Keratinocyte (primary cell): ENCODE measurements at regions not wholly inside any gene's neighbourhood (a gene's known extent, or its start where the extent isn't known, plus 50 kb on each side); places are given as distances from the start of the nearest gene placed in this dataset.

Experiments used
- DNase-seq: peaks from one replicate; pipeline ENCODE4 v3.0.0-alpha.2; 2011; ENCODE audit warnings: low read depth, missing footprints, low spot score
- FAIRE-seq: peaks from 2 replicates; lab custom pipeline; 2011; peaks lifted over from hg19 to GRCh38; lab: Jason Lieb, UNC
- H2AFZ ChIP-seq: 2 replicates; pipeline ENCODE4 v1.6.0; 2012; ENCODE audit warnings: low read length, control low read depth, inconsistent platforms; ENCODE audit not compliant: control insufficient read depth
- H3K27ac ChIP-seq: 2 replicates; pipeline ENCODE4 v1.5.1; 2011; ENCODE audit warnings: low read length; ENCODE audit not compliant: control insufficient read depth, insufficient read depth
- H3K27me3 ChIP-seq: 3 replicates; pipeline ENCODE4 v1.6.0; 2011; ENCODE audit warnings: low read length; ENCODE audit not compliant: control insufficient read depth, insufficient read depth; ENCODE audit errors: extremely low read depth
- H3K36me3 ChIP-seq, 2 experiments: 2 replicates in 1 of 2; 3 replicates in 1 of 2; pipeline ENCODE4 v1.5.1; 2011; ENCODE audit warnings: low read length in 2 of 2, mild to moderate bottlenecking in 1 of 2; ENCODE audit not compliant: control insufficient read depth in 2 of 2, insufficient read depth in 2 of 2; ENCODE audit errors: extremely low read depth in 1 of 2
- H3K4me1 ChIP-seq: 3 replicates; pipeline ENCODE4 v1.5.1; 2011; ENCODE audit warnings: low read length; ENCODE audit not compliant: control insufficient read depth, insufficient read depth; ENCODE audit errors: extremely low read depth
- H3K4me2 ChIP-seq: 3 replicates; pipeline ENCODE4 v1.6.0; 2011; ENCODE audit warnings: low read depth, low read length; ENCODE audit not compliant: control insufficient read depth, insufficient read depth; ENCODE audit errors: extremely low read depth
- H3K4me3 ChIP-seq, 3 experiments: fragments of 200-600 bp in 1 of 3; sonication (generic) in 1 of 3; 2 replicates in 2 of 3; 3 replicates in 1 of 3; pipeline ENCODE4 v1.5.1; 2011 to 2016; ENCODE audit warnings: low read length in 3 of 3, mild to moderate bottlenecking in 3 of 3, control low read depth in 2 of 3, inconsistent platforms in 1 of 3, low read depth in 1 of 3, mixed read lengths in 1 of 3, mixed run types in 1 of 3, moderate library complexity in 1 of 3; ENCODE audit not compliant: control insufficient read depth in 2 of 3, insufficient read depth in 2 of 3; ENCODE audit errors: extremely low read depth in 1 of 3
- H3K79me2 ChIP-seq: 2 replicates; pipeline ENCODE4 v1.6.0; 2012; ENCODE audit warnings: low read length; ENCODE audit not compliant: control insufficient read depth, insufficient read depth
- H3K9ac ChIP-seq: 3 replicates; pipeline ENCODE4 v1.6.0; 2011; ENCODE audit warnings: low read length; ENCODE audit not compliant: control insufficient read depth, insufficient read depth; ENCODE audit errors: extremely low read depth
- H3K9me1 ChIP-seq: 3 replicates; pipeline ENCODE4 v1.6.0; 2011; ENCODE audit warnings: low read length; ENCODE audit not compliant: control insufficient read depth, insufficient read depth; ENCODE audit errors: extremely low read depth
- H3K9me3 ChIP-seq: 2 replicates; pipeline ENCODE4 v1.5.1; 2012; ENCODE audit warnings: low read depth, low read length; ENCODE audit not compliant: control insufficient read depth
- H4K20me1 ChIP-seq: 3 replicates; pipeline ENCODE4 v1.6.0; 2011; ENCODE audit warnings: low read length; ENCODE audit not compliant: control insufficient read depth, insufficient read depth; ENCODE audit errors: extremely low read depth
- EZH2 ChIP-seq: IDR thresholded peaks from one replicate; pipeline ENCODE4 v1.6.1; 2012; ENCODE audit warnings: inconsistent platforms, mild to moderate bottlenecking, low read length, moderate library complexity
- dilution Hi-C: fragments of 300-500 bp; cut with MboI; formaldehyde crosslinking; loops from one replicate; pipeline ENCODE4 v1.7.0; 2020; ENCODE audit warnings: low sequenced_read_pairs; ENCODE audit not compliant: extremely low pct_ligation_motif_present
- TF ChIP-seq, protein P1 (sequence below), 3 experiments: IDR thresholded peaks in 1 of 3; conservative IDR thresholded peaks in 1 of 3; optimal IDR thresholded peaks in 1 of 3; 2 replicates in 2 of 3; 3 replicates in 1 of 3; pipeline versions ENCODE3 to v1.5.1; 2011; ENCODE audit warnings: low read length in 3 of 3, mild to moderate bottlenecking in 3 of 3, moderate library complexity in 2 of 3, control low read depth in 1 of 3, inconsistent platforms in 1 of 3; ENCODE audit not compliant: insufficient read depth in 2 of 3; ENCODE audit errors: extremely low read depth in 1 of 3

DNA sequence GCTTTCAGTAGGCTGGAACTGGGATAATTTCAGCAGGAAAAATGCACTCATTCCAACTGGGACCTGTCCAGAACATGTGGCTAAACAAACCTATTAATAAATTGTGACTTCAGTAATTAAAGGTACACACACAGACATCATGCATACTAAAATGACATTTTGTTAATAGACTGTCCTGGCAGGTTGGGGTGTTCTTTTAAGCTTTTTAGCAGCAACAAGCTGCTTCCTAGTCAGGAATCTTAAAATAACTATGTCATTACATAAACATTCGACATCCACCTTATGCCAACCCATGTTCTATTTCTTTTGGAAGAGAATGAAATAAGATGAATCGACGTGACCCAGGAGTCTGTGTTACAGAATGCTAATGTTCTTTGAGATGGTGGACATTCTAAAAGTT is 435.7 kb downstream of the TXNL1 start:
- no peaks in the 10 kb centered on the region for H4K20me1 ChIP-seq
- no peaks in the 10 kb centered on the region for H3K9me3 ChIP-seq
- no peaks in the 10 kb centered on the region for H3K36me3 ChIP-seq
- TF ChIP-seq EZH2 = no peak
- TF ChIP-seq, protein P1, sequence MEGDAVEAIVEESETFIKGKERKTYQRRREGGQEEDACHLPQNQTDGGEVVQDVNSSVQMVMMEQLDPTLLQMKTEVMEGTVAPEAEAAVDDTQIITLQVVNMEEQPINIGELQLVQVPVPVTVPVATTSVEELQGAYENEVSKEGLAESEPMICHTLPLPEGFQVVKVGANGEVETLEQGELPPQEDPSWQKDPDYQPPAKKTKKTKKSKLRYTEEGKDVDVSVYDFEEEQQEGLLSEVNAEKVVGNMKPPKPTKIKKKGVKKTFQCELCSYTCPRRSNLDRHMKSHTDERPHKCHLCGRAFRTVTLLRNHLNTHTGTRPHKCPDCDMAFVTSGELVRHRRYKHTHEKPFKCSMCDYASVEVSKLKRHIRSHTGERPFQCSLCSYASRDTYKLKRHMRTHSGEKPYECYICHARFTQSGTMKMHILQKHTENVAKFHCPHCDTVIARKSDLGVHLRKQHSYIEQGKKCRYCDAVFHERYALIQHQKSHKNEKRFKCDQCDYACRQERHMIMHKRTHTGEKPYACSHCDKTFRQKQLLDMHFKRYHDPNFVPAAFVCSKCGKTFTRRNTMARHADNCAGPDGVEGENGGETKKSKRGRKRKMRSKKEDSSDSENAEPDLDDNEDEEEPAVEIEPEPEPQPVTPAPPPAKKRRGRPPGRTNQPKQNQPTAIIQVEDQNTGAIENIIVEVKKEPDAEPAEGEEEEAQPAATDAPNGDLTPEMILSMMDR (optimal IDR thresholded peaks at IDR 0.05 in 1 of 3, IDR thresholded peaks at IDR 0.05 in 1 of 3, conservative IDR thresholded peaks at IDR 0.05 in 1 of 3; ENCODE audit: extremely low read depth in 1 of 3, insufficient read depth in 2 of 3, low read length in 3 of 3) = no peak
- no peak overlapping the region for H3K4me3 ChIP-seq
- H3K4me1 ChIP-seq = no peaks in the 10 kb centered on the region
- FAIRE-seq (no peak), DNase-seq (no peak)
- H3K79me2 ChIP-seq = no peaks in the 10 kb centered on the region
- no peak overlapping the region for H2AFZ ChIP-seq
- H3K27ac ChIP-seq = no peak overlapping the region
- H3K9me1 ChIP-seq = no peaks in the 10 kb centered on the region
- no peak overlapping the region for H3K9ac ChIP-seq
- dilution Hi-C loops = no loop called here
- no peak overlapping the region for H3K4me2 ChIP-seq
- H3K27me3 ChIP-seq = no peaks in the 10 kb centered on the region

DNA sequence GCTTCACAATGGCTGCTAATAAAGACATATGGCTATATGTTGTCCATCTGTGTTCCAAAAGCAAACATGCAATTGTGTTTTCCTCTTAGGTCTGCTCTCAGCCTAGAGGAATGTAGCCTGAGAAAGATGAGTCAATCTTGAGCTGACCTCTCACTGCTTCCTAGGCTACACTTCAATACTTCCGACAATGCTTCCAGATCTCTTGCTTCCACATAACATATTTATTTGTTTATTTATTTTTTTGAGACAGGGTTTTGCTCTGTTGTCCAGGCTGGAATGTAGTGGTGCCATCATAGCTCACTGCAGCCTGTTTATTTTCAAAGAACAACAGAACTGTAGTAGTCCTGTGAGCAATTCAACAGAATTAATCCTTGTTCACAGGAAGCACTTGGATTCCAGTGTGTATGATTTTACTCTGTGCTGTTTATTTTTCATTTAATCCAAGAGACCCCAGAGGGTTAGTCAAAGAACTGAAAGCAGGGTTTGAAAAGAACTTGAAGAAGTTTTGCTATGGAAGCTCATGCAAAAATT is 437.9 kb downstream of the TXNL1 start:
- Histone ChIP-seq H3K4me3 (no peak overlapping the region), H2AFZ (no peak overlapping the region), H3K36me3 (no peaks in the 10 kb centered on the region), H3K9ac (no peak overlapping the region), H3K4me2 (no peak overlapping the region), H3K27me3 (no peaks in the 10 kb centered on the region), H3K79me2 (no peaks in the 10 kb centered on the region), H3K4me1 (no peaks in the 10 kb centered on the region), H3K9me1 (no peaks in the 10 kb centered on the region), H3K27ac (no peak overlapping the region), H4K20me1 (no peaks in the 10 kb centered on the region), H3K9me3 (no peaks in the 10 kb centered on the region)
- no peak for DNase-seq
- dilution Hi-C loops = no loop called here
- FAIRE-seq = no peak
- TF ChIP-seq, protein P1 (optimal IDR thresholded peaks at IDR 0.05 in 1 of 3, IDR thresholded peaks at IDR 0.05 in 1 of 3, conservative IDR thresholded peaks at IDR 0.05 in 1 of 3; ENCODE audit: extremely low read depth in 1 of 3, insufficient read depth in 2 of 3, low read length in 3 of 3) = no peak
- no peak for TF ChIP-seq EZH2
